IPS-NIHi7 (cell line): ENCODE measurements at regions not wholly inside any gene's neighbourhood (a gene's known extent, or its start where the extent isn't known, plus 50 kb on each side); places are given as distances from the start of the nearest gene placed in this dataset.

Source experiments
- DNase-seq: peaks from one replicate; pipeline ENCODE4 v3.0.0; 2012; ENCODE audit warnings: mixed read lengths; ENCODE audit errors: extremely low spot score

DNA sequence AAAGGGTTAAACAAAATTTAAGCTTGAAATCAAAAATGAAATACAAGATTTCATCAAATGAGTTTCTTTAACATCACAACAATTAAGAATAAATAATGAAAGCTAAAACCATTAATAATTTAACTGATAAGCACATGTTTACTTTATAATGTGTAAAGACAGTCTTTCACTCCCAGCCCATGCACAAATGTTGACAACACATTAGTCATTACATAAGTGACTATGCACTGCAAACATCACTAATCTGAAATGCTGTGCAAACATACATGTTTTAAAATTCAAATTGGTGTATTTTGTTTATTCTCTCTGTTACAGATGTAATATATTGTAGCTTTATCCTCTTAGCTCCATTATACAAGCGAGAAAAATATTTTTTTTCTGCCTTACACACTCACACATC is 220.6 kb upstream of the CPXCR1 start:
- no peak for DNase-seq

DNA sequence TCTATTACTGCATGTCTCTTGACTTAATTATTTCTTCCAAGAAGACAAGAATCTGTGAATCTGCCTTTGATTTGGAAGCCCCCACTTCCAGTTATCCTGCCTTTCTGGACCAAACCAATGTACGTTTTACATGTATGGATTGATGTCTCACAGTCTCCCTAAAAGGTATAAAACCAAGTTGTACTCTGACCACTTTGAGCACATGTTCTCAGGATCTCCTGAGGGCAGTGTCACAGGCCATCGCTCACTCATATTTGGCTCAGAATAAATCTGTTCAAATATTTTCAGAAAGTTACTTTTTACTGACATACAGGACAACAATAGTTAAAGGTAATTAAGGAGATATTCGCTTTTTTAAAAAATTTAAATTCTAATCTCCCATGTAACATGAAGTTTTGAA is 188.6 kb upstream of the CPXCR1 start:
- no peak for DNase-seq

DNA sequence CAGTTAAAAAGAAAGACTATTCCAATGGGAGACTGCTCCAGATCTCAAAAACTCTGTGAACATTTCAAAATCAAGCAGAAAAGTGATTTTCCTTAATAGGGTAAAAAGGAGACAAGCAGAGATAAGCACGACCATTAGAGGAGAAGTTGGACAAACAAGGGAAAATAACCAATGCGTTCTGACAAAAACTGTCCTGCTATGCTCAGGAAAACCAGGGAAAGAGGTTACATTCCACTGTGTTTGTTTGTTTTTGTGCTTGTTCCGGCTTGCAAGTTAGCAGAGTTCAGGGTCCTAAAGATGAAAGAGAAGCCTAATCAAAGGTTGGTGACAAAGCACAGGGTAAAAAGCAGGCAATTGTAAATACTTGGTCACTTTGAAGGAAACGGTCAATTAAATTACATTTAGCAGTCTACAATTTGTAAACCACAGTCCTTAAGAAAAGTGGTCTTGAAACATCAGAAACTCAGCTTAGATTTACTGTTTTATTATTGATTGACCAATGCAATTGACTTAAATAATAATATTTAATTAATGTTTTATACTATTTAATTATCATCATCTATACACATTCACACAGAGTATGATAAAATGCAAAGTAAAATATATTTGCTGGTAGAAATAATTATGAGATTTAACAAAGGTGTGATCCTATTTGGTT is 186.2 kb upstream of the CPXCR1 start:
- DNase-seq: no peak

DNA sequence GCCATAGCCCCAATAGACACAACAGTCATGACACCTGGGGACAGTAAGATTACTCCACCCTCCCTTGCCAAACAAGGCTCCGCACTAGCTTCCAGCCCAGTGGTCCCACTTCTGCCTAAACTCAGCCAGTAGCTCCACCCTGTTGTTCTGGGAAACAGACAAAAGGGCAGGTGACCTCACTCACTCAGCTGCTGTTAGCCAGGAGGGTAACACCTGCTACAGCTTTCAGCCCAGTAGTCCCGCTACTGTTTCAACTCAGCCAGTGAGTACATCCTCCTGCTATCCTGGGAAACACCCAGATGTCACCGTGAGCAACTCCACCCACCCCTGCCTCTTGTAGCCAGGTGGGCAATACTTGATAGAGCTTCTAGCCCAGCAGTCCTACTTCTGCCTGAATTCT is 162.7 kb upstream of the CPXCR1 start:
- no peak for DNase-seq

DNA sequence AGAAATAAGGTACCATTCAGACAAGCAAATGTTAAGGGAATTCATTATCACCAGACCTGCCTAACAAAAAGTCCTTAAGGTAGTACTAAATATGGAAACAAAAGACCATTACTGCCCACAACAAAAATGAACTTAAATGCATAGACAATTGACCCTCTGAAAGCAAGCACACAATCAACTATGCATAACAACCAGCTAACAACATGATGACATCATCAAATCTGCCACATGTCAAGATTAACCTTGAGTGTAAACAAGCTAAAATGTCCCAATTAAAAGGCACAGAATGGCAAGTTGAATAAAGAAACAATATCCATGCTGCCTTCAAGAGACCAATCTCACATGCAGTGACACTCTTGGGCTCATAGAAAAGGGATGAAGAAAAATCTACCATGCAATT is 160.7 kb upstream of the CPXCR1 start:
- no peak for DNase-seq

DNA sequence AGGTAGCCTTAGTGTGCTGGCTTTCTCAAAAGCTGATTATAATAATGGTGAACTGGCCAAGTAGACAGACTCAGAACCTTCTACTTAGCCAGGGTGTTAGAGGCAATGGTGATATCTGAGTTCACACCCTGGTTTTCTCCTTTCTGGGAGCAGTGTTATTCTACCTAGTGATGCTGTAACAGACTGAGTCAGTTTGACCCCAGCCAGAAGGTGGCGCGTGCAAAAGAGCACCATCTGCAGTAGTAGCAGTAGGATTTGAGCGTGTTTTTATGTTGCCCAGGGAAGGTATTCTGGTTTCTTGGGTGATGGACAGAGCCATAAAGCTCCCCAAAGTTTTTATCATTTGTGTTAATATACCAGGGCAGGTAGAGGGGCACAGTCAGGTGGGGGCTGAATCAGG is 143.8 kb upstream of the CPXCR1 start:
- peak; percentile 21 for DNase-seq

DNA sequence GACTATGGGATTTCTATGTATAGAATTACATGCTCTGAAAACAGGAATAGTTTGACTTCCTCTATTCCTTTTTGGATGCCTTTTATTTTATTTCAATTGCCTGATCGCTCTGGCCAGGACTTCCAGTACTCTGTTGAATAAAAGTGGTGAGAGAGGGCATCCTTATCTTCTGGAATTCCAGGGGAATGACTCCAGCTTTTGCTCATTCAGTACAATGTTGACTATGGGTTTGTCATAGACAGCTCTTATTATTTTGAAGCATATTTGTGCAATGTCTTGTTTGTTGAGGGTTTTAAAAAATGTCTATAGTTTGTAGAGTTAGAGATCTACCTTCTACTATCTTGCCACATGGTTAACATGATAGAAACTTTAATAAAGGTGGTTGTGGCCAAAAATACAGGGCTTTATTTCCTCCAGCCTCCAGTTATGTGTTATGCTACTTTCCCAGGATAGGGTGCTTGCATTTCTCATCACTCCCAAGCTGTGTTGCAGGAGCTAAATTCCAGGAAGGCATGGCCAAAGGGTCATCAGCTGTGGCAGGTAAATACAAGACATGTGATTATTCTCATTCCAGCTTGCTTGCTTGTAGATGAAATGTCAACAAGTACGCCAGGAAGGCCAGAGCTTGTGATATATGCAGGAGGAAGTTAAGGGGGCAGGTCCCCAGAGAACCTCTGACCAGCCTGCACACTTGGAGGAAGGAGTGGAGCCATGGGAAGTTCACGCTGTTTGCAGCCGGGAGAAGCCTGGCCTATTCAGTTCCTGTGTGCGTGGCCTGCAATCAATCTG is 142.4 kb upstream of the CPXCR1 start:
- DNase-seq: no peak

DNA sequence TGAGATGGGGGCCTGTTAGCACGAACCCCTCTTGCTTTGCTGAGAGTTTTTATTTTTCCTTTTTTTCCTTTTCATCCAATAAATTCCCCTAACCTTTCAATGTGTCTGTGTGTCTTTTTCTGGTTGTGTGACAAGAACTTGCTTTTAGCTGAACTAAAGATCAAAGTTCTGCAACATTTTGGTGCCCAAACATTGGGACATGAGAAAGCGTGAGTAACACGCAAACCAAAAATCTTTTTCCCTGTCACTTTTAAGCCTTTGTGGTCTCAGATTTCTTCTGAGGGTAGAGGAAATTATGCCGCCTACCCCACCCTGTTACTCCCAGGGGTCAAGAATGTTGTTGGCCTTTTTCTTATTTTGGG is 141.8 kb upstream of the CPXCR1 start:
- DNase-seq: no peak

DNA sequence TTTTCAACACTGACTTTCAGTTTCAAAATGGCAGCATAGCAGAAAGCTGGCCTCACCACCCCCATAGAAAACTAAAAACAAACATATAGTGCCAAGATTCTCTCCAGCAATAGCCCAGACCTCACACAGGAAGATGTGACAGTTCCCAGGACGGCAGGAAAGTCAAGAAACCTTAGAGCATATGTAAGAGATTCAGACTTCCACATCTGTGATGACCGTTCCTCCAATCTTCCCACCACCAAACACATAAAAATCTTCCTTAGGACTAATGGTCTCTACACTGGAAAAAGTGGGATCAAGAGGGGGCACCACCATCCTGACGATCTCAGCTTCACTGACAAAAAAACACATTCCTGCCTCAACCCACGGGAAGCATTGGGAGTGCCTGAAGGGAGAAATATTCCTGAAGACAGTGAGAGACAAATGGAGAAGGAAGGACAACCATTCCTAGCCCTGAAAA is 134.1 kb upstream of the CPXCR1 start:
- peak; percentile 15 for DNase-seq

DNA sequence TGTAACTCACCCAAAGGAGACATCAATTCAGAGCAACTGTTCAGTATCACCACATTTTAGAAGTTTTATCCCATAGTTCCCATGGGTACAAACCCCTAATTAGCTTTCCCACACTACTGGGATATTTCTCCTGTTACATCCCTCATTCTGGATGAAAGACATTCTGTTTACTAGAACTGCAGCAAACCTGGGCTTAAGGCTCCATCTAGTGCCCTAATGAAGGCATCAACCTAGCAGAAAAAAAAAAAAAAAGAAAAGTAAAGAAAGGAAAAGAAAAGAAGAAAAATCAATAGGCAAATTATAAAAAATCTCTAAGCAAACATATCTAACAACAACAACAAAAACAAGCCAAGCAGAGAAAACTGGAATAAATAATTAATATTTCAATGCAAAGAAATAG is 133.7 kb upstream of the CPXCR1 start:
- peak; percentile 49 for DNase-seq

DNA sequence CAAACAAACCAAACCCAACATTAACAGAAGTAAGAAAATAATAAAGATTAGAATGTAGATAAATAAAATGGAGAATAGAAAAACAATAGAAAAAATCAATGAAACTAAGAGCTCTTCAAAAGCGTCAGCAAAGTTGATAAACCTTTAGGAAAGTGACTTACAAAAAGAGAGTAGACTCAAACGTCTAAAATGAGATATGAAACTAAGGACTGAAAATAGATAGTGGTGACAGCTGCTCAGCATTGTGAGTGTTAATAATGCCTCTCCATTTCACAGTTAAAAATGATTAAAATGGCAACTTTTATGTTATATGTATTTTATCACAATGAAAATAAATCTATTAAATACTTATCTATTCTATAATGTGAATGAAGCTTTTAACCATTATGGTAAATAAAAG is 125.7 kb upstream of the CPXCR1 start:
- no peak for DNase-seq

DNA sequence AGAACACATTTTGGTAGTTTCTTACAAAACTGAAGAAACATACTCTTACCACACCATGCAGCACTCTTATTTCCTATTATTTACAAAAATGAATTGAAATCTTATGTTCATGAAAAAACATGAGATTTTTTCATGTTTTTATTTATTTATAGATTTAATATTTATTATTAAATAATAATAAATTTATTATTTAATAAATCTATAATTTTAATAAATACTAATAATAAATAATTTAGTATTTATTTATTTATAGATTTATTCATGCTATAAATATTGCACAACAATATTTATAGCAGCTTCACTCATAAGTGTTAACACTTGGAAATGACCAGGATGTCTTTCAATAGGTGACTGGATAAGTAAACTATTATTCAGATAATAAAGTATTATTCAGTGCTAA is 91.6 kb upstream of the CPXCR1 start:
- no peak for DNase-seq

DNA sequence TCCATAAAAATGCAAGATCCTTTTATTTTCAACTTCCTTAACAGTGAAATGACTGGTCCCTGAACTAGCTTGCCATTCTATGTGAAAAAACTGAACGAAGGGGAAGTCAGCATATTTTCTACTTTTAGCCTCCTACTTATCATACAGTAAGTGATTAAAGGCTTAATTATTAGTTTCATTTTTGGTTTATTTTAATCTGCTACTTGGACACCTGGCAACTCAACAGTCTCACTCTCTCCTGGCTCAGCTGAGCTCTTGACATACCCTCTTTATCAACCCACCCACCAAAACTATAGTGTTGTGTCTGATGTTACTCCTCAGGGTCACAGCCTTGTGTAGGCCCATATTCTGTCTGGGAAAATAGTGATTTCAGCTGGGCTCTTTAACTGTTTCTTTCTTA is 86.2 kb upstream of the CPXCR1 start:
- DNase-seq: no peak

DNA sequence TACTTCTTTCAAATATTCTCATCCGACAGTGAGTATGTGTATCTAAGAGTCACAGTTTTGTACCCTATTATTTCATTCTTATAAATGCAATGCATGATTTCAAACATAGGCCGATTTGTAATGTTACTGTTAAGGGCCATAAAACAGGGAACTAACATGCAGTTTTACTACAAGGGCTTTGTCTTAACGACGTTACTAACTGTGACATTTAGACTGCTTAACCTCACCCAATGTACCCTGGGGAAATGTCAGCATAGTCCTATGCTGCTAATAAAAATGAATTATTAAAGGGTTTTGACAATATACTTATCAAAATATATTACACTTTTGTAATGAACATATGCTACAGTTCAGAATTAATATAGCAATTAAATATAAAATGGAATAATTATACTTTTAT is 74.8 kb upstream of the CPXCR1 start:
- no peak for DNase-seq
